HG02678 (cell line): ENCODE measurements at regions not wholly inside any gene's neighbourhood (a gene's known extent, or its start where the extent isn't known, plus 50 kb on each side); places are given as distances from the start of the nearest gene placed in this dataset.
"Not testable (repeated sequence)": the region's sequence is repeated elsewhere in the genome, so short reads cannot be mapped to it uniquely, and the experiment has no call there.

Experiments used
- ATAC-seq: cut with Tn5 transposase; IDR thresholded peaks from one replicate; pipeline ENCODE4 v1.9.1; 2021; ENCODE audit warnings: mild to moderate bottlenecking, moderate library complexity; ENCODE audit not compliant: unreplicated experiment

DNA sequence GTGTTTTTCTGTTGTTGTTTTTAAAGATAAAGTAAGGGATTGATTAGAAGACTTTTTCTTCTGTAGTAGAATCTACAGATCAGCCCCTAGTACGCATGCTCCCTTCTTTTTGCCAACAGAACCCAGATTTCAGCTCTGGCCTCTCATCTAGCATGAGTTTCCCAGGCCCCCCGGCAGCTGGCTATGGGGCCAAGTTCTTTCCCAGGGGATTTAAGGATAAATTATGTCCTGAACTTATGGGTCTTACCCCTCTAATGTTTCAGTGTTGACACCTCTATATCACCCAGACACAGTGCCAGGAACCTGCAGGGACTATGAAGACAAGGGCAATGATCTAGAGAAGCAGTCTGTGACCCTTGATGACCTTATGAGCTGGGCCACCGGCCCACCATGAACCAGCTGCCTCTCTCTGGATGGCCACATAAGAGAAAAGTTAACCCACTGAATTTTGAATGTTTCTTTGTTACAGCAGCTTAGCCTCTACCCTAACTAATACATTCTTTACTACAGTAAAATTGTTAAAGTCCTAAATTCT is 150.5 kb downstream of the UNC5CL start:
- no peak for ATAC-seq

- no peak for ATAC-seq
Observed at GRCh38 chr6:40887792-40888340, 151.2 kb downstream of the UNC5CL start.

GRCh38 chr6:40887079-40887791 is 151.8 kb downstream of the UNC5CL start:
- ATAC-seq: no peak

GRCh38 chr6:40885139-40885774 is 153.8 kb downstream of the UNC5CL start:
- ATAC-seq: no peak

DNA sequence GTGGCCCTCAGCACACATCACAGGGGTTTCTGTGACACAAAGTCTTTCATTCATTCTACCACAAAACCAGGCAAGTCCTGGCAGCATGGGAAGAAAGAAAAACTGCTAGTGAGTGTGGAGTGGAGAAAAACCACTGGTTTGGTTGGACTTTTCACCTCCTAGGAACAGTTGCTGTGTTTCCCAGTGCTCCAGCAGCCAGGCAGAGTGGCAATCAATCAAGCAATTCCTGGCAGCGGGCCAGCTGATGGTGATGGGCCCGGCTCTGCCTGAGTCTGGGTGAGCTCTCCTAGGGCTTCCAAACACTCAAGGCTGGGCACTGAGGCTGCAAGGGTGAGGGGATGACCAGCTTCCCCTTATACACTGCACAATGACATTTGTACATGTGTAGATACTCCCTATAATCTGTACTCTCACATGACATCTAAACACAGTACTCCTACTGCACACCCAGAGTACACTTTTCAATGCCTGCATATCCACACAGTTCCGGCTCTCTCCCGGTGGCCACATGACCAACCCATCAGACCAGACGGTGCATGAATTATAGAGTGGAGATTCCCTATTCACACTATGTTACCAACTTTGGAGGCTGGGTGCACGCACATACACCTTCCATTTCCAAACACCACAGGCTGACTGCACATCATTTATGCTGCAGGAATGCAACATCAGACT is 156.6 kb downstream of the UNC5CL start:
- no peak for ATAC-seq

DNA sequence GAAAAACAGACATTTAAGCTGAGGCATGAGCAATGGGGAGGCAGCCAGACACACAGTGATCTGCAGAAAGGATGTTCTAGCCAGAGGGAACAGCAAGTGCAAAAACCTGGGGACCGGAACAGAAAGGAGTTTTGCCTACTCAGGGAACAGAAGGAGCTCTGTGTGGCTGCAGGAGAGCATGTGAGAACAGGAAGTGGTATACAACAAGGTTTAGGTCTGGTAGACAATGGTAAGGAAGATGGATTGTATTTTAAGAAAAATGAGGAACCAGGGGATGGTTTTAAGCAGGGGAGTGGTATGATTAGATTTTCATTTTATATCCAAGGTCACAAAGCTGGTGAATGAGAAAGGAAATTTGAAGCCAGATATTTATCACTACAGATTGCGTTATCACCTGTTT is 157.5 kb downstream of the UNC5CL start:
- no peak for ATAC-seq

DNA sequence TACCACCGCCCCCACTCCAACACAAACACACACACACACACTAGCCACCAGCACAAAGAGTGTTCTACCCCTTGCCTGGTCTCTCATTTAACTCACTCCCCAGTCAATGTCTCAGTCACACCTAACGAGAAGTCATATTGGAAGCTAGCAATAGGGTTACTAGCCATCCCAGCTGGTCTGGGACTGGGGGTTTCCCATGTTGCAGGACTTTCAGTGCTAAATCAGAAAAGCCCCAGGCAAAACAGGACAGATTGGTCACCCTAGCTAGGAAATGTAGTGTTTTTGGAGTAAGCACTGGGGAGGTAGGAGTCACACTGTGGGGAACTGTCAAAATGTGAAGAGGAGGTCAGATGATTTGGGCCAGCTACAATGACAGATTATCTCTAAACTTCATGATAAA is 158.1 kb downstream of the UNC5CL start:
- ATAC-seq: no peak

GRCh38 chr6:40879169-40879568 is 159.9 kb downstream of the UNC5CL start:
- ATAC-seq: no peak

GRCh38 chr6:40877362-40877761 is 161.7 kb downstream of the UNC5CL start:
- no peak for ATAC-seq

DNA sequence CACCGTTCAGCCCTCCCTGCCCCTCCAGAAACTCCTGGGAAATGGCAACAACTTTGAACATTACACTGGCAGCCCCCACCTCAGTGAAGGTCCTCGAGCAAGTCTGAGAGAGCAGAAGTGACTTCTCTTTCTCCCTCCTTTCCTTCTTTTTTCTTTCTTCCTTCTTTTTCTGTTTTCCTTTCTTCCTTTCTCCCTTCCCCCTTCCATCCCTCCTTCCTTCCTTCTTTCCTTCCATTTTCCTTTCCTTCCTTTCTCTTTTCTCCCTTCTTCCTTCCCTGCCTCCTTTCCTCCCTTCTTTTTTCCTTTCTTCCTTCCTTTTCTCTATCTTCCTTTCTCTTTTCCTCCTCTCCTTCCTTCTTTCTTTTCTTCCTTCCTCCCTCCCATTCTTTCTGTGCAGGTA is 162.7 kb downstream of the UNC5CL start:
- ATAC-seq: no peak

DNA sequence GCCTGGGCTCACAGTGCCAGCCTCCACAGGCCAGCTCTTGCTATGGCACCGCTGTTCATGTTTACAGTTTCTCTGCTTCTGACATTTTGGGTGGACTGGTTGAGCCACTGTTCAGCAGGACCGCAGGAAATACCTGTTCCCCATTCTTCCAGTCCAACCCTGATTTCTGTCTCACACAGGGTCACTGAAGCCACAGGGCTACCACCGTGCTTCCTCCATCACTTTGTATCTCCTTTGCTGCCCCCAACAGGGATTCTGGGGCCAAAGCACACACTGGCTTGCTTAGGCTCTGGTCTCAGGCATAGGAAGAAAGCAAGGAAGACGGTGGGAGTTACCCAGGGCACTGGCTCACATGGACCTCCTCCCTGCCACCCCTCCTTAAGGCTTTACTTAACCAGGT is 164.5 kb downstream of the UNC5CL start:
- ATAC-seq: no peak

DNA sequence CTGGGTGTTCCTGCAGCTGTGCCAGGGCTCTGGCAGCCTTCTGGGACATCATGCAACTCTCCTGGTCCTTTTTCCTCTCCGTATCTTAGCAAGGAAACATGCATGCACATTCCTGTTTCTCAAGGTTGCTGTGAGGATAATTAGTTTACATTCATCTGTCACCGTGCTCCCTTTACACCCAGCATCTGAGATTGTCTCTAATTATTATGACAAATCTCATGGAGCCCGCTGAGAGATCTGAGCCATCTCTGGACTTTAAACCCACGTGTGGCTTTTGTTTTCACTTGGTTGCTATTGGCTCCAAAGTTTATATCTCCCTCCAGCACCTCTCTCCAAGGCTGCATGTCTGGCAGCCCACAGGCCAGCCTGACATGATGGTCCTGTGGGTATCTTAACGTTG is 167.6 kb downstream of the UNC5CL start:
- ATAC-seq: no peak

GRCh38 chr6:40868089-40868865 is 170.7 kb downstream of the UNC5CL start:
- not testable (repeated sequence) for ATAC-seq

- ATAC-seq: not testable (repeated sequence)
Observed at GRCh38 chr6:40867527-40867926, 171.5 kb downstream of the UNC5CL start.

DNA sequence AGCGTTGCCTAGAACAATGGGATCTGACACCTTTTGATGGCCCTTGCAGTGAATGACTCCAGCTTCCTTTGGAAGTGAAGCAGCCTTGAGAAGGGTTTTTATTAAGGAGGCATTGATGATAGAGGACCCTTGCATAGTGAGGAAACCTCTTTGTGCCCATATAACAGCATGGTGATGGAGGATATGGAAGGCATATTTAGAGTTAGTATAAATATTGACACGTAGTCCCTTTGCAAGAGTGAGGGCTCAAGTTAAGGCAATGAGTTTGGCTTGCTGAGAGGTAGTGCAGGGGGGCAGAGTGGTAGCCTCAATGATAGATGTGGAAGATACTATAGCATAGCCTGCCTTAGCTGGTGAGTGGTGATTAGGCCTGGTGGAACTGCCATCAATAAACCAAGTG is 173.8 kb downstream of the UNC5CL start:
- ATAC-seq: not testable (repeated sequence)

DNA sequence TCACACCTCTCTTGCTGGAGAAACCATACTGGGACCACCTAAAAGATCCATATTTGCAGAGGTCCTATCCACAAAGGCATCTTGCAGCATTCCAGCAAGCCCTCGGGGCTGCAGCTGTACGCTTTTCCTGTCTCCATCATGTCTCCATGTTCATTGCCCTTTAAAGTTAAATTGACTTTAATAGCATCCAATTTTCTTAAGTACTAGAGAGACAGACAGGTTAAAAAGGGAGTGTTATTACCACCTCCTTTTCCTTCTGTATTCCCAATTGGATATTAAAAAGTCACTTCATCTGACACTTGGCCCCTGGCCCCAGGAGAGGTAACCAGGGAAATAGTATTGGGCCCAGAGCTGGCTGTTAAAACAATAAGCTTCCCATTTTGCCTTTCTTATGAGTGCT is 178.6 kb downstream of the UNC5CL start:
- ATAC-seq: no peak

GRCh38 chr6:40856271-40856670 is 182.8 kb downstream of the UNC5CL start:
- no peak for ATAC-seq

GRCh38 chr6:40855168-40855880 is 183.7 kb downstream of the UNC5CL start:
- ATAC-seq: no peak

- no peak for ATAC-seq
Observed at GRCh38 chr6:40854592-40854991, 184.4 kb downstream of the UNC5CL start.

GRCh38 chr6:40852779-40853373 is 186.1 kb downstream of the UNC5CL start:
- no peak for ATAC-seq
